Peyer's patch (tissue), 4 donors: ENCODE measurements at regions not wholly inside any gene's neighbourhood (a gene's known extent, or its start where the extent isn't known, plus 50 kb on each side); places are given as distances from the start of the nearest gene placed in this dataset.

Source experiments
- CTCF ChIP-seq, 6 experiments: fragments of 450-650 bp in 4 of 6; fragments of 200-600 bp in 2 of 6; sonication (generic) in 1 of 6; IDR thresholded peaks; one replicate each; pipeline ENCODE4 v1.5.1; 2017 to 2019; ENCODE audit warnings: antibody characterized with exemption in 6 of 6, mild to moderate bottlenecking in 3 of 6, moderate library complexity in 1 of 6
- POLR2A ChIP-seq, 2 donors: fragments of 450-650 bp; IDR thresholded peaks; one replicate each; pipeline ENCODE4 v1.5.1; 2017; ENCODE audit warnings: antibody characterized with exemption in 2 of 2, mild to moderate bottlenecking in 2 of 2, moderate library complexity in 2 of 2

- no peak for TF ChIP-seq CTCF (IDR thresholded peaks at IDR 0.05)
- no peak for TF ChIP-seq POLR2A (IDR thresholded peaks at IDR 0.05)
Observed at GRCh38 chr5:2806176-2806575, 54.7 kb upstream of the IRX2 start.
